ENCODE measurements at regions not wholly inside any gene's neighbourhood (a gene's known extent, or its start where the extent isn't known, plus 50 kb on each side); places are given as distances from the start of the nearest gene placed in this dataset.

DNA sequence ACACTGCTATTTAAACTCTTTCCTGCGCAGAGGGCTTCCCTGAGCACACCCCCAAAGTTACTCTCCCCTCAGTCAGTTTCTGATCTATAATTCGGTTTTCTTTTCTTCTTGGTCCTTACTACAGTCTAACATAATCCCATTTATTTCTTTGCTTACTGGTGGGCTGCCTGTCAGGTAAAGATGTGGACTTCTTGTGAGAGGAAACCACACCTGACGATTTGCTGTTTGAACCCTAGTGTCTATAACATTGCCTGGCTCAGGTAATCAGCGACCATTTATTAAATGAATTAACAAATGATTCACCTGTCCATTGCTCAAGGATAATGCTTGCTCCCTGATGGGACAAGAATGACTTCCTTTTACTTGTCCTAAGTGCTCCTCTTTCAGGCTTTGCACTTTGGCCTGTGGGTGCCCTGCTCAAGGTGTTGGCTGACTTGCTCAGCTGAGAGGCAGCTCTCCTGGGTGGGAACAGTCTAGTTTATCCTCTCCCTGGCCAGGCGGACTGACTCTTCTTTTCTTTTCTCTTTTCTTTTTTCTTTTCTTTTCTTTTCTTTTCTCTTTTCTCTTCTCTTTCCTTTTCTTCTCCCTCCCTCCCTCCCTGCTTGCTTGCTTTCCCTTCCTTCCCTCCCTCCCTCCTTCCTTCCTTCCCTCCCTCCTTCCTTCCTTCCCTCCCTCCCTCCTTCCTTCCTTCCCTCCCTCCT, 233.1 kb downstream of the BCAS1 start:
- peak; percentile 89 to 95 for DNase-seq
- Histone ChIP-seq H3K9me3 (ENCODE audit: control insufficient read depth, low read depth, low read length) (no peaks in the 10 kb centered on the region), H3K27ac (ENCODE audit: low read length) (peak overlapping the region; percentile 81), H3K27me3 (ENCODE audit: control insufficient read depth, insufficient read depth, low read length) (no peaks in the 10 kb centered on the region), H3K4me3 (ENCODE audit: low read length) (no peak overlapping the region), H3K36me3 (ENCODE audit: control insufficient read depth, insufficient read depth, low read length) (no peaks in the 10 kb centered on the region), H3K4me1 (ENCODE audit: control insufficient read depth, insufficient read depth, low read length) (peaks cover 23% of the 10 kb centered on the region)
- 38% methylated on average over 2 of the region's 5 CpGs for WGBS (ENCODE audit: insufficient coverage, low lambda C conversion rate)

DNA sequence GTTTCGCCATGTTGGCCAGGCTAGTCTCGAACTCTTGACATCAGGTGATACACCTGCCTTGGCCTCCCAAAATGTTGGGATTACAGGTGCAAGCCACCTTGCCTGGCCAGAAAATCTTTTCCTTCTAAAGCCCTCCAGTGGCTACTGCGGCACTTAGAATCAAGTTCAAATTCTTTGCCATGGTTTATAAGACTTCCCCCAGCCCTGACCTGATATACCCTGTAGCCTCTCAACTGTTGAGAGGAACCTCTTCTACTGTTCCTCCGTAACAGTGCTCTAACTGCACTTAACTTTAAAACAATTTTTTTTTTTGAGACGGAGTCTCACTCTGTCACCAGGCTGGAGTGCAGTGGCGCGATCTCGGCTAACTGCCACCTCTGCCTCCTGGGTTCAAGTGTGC, 235.6 kb downstream of the BCAS1 start:
- Histone ChIP-seq H3K9me3 (ENCODE audit: control insufficient read depth, low read depth, low read length) (no peaks in the 10 kb centered on the region), H3K27ac (ENCODE audit: low read length) (no peak overlapping the region), H3K36me3 (ENCODE audit: control insufficient read depth, insufficient read depth, low read length) (no peaks in the 10 kb centered on the region), H3K4me3 (ENCODE audit: low read length) (no peak overlapping the region), H3K27me3 (ENCODE audit: control insufficient read depth, insufficient read depth, low read length) (no peaks in the 10 kb centered on the region), H3K4me1 (ENCODE audit: control insufficient read depth, insufficient read depth, low read length) (peaks cover 23% of the 10 kb centered on the region)
- no peak for DNase-seq
- 80% methylated on average over 1 of the region's 8 CpGs for WGBS (ENCODE audit: insufficient coverage, low lambda C conversion rate)

DNA sequence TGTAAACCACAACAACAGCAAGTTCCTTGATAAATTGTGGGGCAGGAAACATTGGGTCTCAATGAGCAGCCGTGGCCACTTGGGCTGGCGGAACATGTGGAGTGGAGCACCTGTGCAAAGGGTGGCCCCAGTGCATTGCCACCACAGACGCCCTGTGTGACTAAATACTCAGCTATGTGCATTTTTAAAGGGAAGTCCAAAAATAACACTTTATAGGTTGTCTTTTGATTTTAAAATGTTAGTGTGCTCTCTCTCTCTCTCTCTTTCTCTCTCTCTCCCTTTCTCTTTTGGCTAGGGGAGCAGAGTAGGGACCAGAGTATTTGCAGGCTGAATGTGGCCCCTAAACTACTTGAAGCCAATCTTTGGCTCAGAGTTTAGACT, 236.3 kb downstream of the BCAS1 start:
- Histone ChIP-seq H3K27me3 (ENCODE audit: control insufficient read depth, insufficient read depth, low read length) (no peaks in the 10 kb centered on the region), H3K9me3 (ENCODE audit: control insufficient read depth, low read depth, low read length) (no peaks in the 10 kb centered on the region), H3K27ac (ENCODE audit: low read length) (no peak overlapping the region), H3K4me1 (ENCODE audit: control insufficient read depth, insufficient read depth, low read length) (peaks cover 18% of the 10 kb centered on the region), H3K4me3 (ENCODE audit: low read length) (no peak overlapping the region), H3K36me3 (ENCODE audit: control insufficient read depth, insufficient read depth, low read length) (no peaks in the 10 kb centered on the region)
- no CpG with 5 or more reads among the region's 3 CpGs for WGBS (ENCODE audit: insufficient coverage, low lambda C conversion rate)
- no peak for DNase-seq

- no CpG with 5 or more reads among the region's 10 CpGs for WGBS (ENCODE audit: insufficient coverage, low lambda C conversion rate)
Measured at GRCh38 chr20:53833333-53834061, 236.9 kb downstream of the BCAS1 start.

DNA sequence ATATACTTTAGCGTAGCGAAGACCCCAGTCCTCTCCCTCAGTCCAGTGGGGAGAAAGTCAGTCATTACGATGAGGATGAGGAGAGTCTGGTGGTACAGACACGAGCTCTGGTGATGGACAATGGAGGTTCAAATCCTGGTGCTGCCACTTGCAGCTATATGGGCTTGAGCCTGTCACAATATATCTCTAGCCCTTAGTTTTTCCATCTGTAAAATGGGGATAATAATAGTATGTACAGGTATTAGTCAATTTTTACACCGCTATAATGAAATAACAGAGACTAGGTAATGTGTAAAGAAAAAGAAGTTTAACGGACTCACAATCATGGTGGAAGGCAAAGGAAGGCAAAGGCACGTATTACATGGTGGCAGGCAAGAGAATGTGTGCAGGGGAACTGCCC, 237.9 kb downstream of the BCAS1 start:
- no CpG with 5 or more reads among the region's 7 CpGs for WGBS (ENCODE audit: insufficient coverage, low lambda C conversion rate)
- Histone ChIP-seq H3K27me3 (ENCODE audit: control insufficient read depth, insufficient read depth, low read length) (no peaks in the 10 kb centered on the region), H3K36me3 (ENCODE audit: control insufficient read depth, insufficient read depth, low read length) (no peaks in the 10 kb centered on the region)

More at GRCh38 chr20:53833333-53834061, 236.9 kb downstream of the BCAS1 start:
- no peaks in the 10 kb centered on the region for H3K36me3 ChIP-seq (ENCODE audit: control insufficient read depth, insufficient read depth, low read length)
- H3K27ac ChIP-seq (ENCODE audit: low read length) = no peak overlapping the region
- no peaks in the 10 kb centered on the region for H3K9me3 ChIP-seq (ENCODE audit: control insufficient read depth, low read depth, low read length)
- H3K27me3 ChIP-seq (ENCODE audit: control insufficient read depth, insufficient read depth, low read length) = no peaks in the 10 kb centered on the region
- no peak for DNase-seq
- peaks cover 19% of the 10 kb centered on the region for H3K4me1 ChIP-seq (ENCODE audit: control insufficient read depth, insufficient read depth, low read length)
- no peak overlapping the region for H3K4me3 ChIP-seq (ENCODE audit: low read length)

DNA sequence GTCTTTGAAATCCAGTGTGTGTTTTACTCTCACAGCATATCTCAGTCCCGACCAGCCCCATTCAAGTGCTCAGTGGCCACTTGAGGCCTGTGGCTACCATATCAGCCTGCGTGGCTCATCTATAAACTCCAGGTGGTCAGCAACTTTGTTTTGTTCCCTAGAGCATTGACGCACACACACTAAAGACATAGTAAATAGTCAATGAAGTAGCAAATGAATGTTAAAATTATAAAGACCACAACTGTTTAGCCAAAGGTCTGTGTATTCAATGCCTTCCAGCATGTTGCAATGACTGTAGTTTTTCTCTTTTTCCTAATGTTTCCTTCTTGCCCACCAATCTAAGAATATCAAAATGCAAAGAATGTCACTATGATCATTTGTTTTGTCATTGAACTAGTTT, 238.2 kb upstream of the ZNF217 start:
- Histone ChIP-seq H3K27me3 (ENCODE audit: control insufficient read depth, insufficient read depth, low read length) (no peaks in the 10 kb centered on the region), H3K27ac (ENCODE audit: low read length) (no peak overlapping the region), H3K4me3 (ENCODE audit: low read length) (no peak overlapping the region), H3K36me3 (ENCODE audit: control insufficient read depth, insufficient read depth, low read length) (no peaks in the 10 kb centered on the region), H3K4me1 (ENCODE audit: control insufficient read depth, insufficient read depth, low read length) (peaks cover 13% of the 10 kb centered on the region), H3K9me3 (ENCODE audit: control insufficient read depth, low read depth, low read length) (no peaks in the 10 kb centered on the region)
- 100% methylated on average over 1 of the region's 3 CpGs for WGBS (ENCODE audit: insufficient coverage, low lambda C conversion rate)
- no peak for DNase-seq

More for the DNA sequence above, 237.9 kb downstream of the BCAS1 start:
- H3K27ac ChIP-seq (ENCODE audit: low read length) = no peak overlapping the region
- peaks cover 16% of the 10 kb centered on the region for H3K4me1 ChIP-seq (ENCODE audit: control insufficient read depth, insufficient read depth, low read length)
- no peak for DNase-seq
- no peaks in the 10 kb centered on the region for H3K9me3 ChIP-seq (ENCODE audit: control insufficient read depth, low read depth, low read length)
- H3K4me3 ChIP-seq (ENCODE audit: low read length) = no peak overlapping the region

DNA sequence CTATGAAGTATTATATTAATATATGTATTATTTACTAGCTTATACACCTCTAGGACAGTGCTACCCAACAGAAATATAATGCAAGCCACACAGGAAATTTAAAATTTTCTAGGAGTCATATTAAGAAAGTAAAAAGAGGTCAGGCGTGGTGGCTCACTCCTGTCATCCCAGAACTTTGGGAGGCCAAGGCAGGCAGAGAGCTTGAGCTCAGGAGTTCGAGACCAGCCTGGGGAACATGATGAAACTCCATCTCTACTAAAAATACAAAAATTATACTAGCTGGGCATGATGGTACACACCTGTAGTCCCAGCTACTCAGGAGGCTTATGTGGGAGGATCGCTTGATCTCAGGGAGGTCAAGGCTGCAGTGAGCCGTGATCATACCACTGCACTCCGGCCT, 237.6 kb upstream of the ZNF217 start:
- Histone ChIP-seq H3K4me3 (ENCODE audit: low read length) (no peak overlapping the region), H3K27ac (ENCODE audit: low read length) (no peak overlapping the region), H3K9me3 (ENCODE audit: control insufficient read depth, low read depth, low read length) (no peaks in the 10 kb centered on the region), H3K27me3 (ENCODE audit: control insufficient read depth, insufficient read depth, low read length) (no peaks in the 10 kb centered on the region), H3K36me3 (ENCODE audit: control insufficient read depth, insufficient read depth, low read length) (no peaks in the 10 kb centered on the region), H3K4me1 (ENCODE audit: control insufficient read depth, insufficient read depth, low read length) (peaks cover 10% of the 10 kb centered on the region)
- WGBS (ENCODE audit: insufficient coverage, low lambda C conversion rate) = 100% methylated on average over 2 of the region's 5 CpGs
- DNase-seq = no peak

GRCh38 chr20:53829724-53830521, 236.3 kb upstream of the ZNF217 start:
- 20% methylated on average over 1 of the region's 5 CpGs for WGBS (ENCODE audit: insufficient coverage, low lambda C conversion rate)
- H3K36me3 ChIP-seq (ENCODE audit: control insufficient read depth, insufficient read depth, low read length) = no peaks in the 10 kb centered on the region
- H3K9me3 ChIP-seq (ENCODE audit: control insufficient read depth, low read depth, low read length) = no peaks in the 10 kb centered on the region
- no peaks in the 10 kb centered on the region for H3K27me3 ChIP-seq (ENCODE audit: control insufficient read depth, insufficient read depth, low read length)
- H3K4me1 ChIP-seq (ENCODE audit: control insufficient read depth, insufficient read depth, low read length) = peaks cover 10% of the 10 kb centered on the region
- H3K4me3 ChIP-seq (ENCODE audit: low read length) = no peak overlapping the region
- DNase-seq = peak; percentile 58 to 83
- H3K27ac ChIP-seq (ENCODE audit: low read length) = peak overlapping the region; percentile 76

GRCh38 chr20:53829255-53829723, 235.7 kb upstream of the ZNF217 start:
- WGBS (ENCODE audit: insufficient coverage, low lambda C conversion rate) = no CpG with 5 or more reads among the region's 8 CpGs

GRCh38 chr20:53828682-53829254, 235.1 kb upstream of the ZNF217 start:
- DNase-seq = peak; percentile 42 to 62
- Histone ChIP-seq H3K36me3 (ENCODE audit: control insufficient read depth, insufficient read depth, low read length) (no peaks in the 10 kb centered on the region), H3K9me3 (ENCODE audit: control insufficient read depth, low read depth, low read length) (no peaks in the 10 kb centered on the region), H3K27ac (ENCODE audit: low read length) (peak overlapping the region; percentile 76), H3K27me3 (ENCODE audit: control insufficient read depth, insufficient read depth, low read length) (no peaks in the 10 kb centered on the region), H3K4me3 (ENCODE audit: low read length) (no peak overlapping the region), H3K4me1 (ENCODE audit: control insufficient read depth, insufficient read depth, low read length) (peaks cover 10% of the 10 kb centered on the region)
- 0% methylated on average over 2 of the region's 6 CpGs for WGBS (ENCODE audit: insufficient coverage, low lambda C conversion rate)

More at GRCh38 chr20:53829255-53829723, 235.7 kb upstream of the ZNF217 start:
- H3K36me3 ChIP-seq (ENCODE audit: control insufficient read depth, insufficient read depth, low read length) = no peaks in the 10 kb centered on the region
- no peaks in the 10 kb centered on the region for H3K9me3 ChIP-seq (ENCODE audit: control insufficient read depth, low read depth, low read length)
- peak overlapping the region; percentile 76 for H3K27ac ChIP-seq (ENCODE audit: low read length)
- no peak overlapping the region for H3K4me3 ChIP-seq (ENCODE audit: low read length)
- no peaks in the 10 kb centered on the region for H3K27me3 ChIP-seq (ENCODE audit: control insufficient read depth, insufficient read depth, low read length)
- H3K4me1 ChIP-seq (ENCODE audit: control insufficient read depth, insufficient read depth, low read length) = peaks cover 10% of the 10 kb centered on the region
- DNase-seq = peak; percentile 51 to 67
